Liver (tissue), 2 donors: ENCODE measurements at regions not wholly inside any gene's neighbourhood (a gene's known extent, or its start where the extent isn't known, plus 50 kb on each side); places are given as distances from the start of the nearest gene placed in this dataset.
"Not testable (repeated sequence)": the region's sequence is repeated elsewhere in the genome, so short reads cannot be mapped to it uniquely, and the experiment has no call there.

Experiments used
- YY1 ChIP-seq: IDR thresholded peaks from 2 replicates; pipeline ENCODE4 v1.6.1; 2016; ENCODE audit warnings: antibody characterized with exemption, mild to moderate bottlenecking
- TF ChIP-seq, protein P1 (sequence below): fragments of 150-350 bp; IDR thresholded peaks from 2 replicates; pipeline ENCODE4 v1.5.1; 2017; ENCODE audit warnings: improper control_type of control experiment, low read depth, low read length; ENCODE audit not compliant: missing input control
- donor health status: healthy.

DNA sequence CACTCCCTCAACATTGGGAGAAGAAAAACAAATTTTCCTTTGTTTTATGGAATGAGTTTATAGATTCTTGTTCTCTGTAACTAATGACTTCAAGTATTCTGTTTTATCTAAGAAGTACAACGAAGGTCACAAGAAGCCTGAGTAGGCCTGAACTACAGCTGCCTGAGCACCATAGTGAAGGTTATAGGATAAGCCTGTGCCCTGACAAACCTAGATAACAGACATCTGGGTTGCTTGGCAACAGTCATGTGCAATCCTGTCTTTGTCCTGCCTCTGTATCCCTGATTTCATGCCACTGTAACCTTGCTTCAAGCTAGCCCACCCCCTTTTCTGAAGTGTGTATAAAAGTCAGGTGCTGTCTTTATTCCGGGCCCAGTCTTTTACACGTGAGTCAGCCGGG, 520.8 kb downstream of the KCNJ18 start:
- TF ChIP-seq, protein P1, sequence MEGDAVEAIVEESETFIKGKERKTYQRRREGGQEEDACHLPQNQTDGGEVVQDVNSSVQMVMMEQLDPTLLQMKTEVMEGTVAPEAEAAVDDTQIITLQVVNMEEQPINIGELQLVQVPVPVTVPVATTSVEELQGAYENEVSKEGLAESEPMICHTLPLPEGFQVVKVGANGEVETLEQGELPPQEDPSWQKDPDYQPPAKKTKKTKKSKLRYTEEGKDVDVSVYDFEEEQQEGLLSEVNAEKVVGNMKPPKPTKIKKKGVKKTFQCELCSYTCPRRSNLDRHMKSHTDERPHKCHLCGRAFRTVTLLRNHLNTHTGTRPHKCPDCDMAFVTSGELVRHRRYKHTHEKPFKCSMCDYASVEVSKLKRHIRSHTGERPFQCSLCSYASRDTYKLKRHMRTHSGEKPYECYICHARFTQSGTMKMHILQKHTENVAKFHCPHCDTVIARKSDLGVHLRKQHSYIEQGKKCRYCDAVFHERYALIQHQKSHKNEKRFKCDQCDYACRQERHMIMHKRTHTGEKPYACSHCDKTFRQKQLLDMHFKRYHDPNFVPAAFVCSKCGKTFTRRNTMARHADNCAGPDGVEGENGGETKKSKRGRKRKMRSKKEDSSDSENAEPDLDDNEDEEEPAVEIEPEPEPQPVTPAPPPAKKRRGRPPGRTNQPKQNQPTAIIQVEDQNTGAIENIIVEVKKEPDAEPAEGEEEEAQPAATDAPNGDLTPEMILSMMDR: not testable (repeated sequence)
- TF ChIP-seq YY1: not testable (repeated sequence)
